ENCODE measurements at regions not wholly inside any gene's neighbourhood (a gene's known extent, or its start where the extent isn't known, plus 50 kb on each side); places are given as distances from the start of the nearest gene placed in this dataset.
"Not testable (repeated sequence)": the region's sequence is repeated elsewhere in the genome, so short reads cannot be mapped to it uniquely, and the experiment has no call there.

DNA sequence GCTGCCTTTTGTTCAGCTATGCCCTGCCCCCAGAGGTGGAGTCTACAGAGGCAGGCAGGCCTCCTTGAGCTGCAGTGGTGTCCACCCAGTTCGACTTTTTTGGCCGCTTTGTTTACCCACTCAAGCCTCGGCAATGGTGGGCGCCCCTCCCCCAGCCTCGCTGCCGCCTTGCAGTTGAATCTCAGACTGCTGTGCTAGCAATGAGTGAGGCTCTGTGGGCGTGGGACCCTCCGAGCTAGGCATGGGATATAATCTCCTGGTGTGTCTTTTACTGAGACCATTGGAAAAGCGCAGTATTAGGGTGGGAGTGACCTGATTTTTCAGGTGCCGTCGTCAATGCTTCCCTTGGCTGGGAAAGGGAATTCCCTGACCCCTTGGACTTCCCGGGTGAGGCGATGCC lies 279.3 kb downstream of the PTH2R start:
- DNase-seq (ENCODE audit: low read depth in 2 of 2), result not testable (repeated sequence)

DNA sequence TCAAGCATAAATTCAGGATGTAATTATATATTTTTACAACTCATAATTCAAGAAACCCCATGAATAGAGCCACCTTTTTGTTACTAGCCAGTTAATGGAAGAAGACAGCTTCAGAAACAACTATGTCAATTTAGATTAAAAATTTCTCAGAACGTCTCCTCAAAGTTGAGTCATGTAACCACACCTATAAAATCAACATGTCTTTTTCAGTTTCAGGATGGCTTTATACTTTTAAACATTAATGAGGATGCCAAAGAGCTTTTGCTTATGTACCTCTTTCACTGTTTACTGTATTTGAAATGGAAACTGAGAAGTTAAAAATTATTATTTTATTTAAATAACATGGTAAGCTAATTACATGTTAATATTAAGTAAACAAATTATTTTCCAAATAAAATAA lies 280.1 kb downstream of the PTH2R start:
- no peak for DNase-seq (ENCODE audit: low read depth in 2 of 2)

DNA sequence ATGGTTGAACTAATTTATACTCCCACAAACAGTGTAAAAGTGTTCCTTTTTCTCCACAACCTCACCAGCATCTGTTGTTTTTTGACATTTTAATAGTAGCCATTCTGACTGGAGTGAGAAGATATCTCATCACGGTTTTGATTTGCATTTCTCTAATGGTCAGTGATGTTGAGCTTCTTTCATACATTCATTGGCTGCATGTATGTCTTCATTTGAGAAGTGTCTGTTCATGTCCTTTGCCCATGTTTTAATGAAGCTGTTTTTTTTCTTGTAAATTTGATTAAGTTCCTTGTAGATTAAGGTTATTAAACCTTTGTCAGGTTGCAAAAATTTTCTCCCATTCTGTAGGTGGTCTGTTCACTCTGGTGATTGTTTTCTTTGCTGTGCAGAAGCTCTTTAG lies 281.1 kb downstream of the PTH2R start:
- not testable (repeated sequence) for DNase-seq (ENCODE audit: low read depth in 2 of 2)

DNA sequence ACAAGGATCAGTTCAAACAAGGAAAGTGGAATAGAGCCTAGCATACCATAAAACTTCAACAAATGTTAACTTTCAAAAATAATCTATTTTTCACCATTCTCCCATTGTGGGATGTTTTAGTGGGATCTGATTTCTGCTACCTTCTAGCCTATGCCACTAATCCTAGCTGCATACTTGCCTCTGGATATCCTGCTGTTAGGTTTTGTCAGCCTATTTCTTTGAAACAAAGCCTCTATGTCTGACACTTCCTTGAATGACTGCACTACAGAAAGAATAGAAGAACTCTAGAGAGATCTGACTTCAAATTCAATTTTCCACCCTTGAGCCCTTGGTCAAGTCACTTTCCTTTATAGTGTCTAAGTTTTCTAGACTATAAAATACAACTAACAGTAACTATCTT lies 291.5 kb downstream of the PTH2R start:
- no peak for DNase-seq (ENCODE audit: low read depth in 2 of 2)

DNA sequence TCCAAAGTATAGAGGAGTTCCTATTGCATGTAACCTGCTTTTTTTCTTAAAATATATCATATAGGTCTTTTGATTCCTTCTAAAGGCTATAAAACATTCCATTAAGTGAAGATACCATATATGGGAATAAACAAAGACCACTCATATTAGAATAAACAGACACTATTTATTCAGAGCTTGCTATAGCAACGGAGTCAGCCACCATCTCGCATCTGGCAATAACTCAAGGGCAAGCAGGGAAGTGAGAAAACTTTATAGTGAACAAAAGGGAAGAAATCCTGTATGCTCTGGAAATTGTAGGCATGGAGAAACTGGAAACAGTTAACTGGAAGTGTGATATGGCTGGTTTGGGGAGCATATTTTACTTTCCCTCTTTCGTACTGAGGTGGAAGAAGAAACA lies 301.9 kb downstream of the PTH2R start:
- DNase-seq (ENCODE audit: low read depth in 2 of 2), result no peak

DNA sequence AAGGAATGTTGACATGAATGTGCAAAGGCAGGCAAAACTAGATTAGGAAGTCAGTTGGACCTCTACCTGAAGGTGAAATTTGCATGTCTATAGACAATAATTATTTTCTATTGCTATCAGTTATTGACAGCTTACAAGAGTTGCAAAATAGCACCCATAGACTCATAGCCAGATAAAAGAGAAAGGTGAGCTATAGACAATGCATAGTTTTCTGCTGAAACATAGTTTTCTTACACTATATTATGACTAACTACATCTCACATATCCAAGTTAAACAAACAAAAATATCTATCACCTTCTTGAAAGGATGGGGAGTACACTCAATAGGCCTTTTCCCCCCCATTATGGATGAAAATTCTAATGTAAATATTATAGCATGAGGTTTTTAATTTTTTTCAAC lies 305.0 kb downstream of the PTH2R start:
- no peak for DNase-seq (ENCODE audit: low read depth in 2 of 2)

DNA sequence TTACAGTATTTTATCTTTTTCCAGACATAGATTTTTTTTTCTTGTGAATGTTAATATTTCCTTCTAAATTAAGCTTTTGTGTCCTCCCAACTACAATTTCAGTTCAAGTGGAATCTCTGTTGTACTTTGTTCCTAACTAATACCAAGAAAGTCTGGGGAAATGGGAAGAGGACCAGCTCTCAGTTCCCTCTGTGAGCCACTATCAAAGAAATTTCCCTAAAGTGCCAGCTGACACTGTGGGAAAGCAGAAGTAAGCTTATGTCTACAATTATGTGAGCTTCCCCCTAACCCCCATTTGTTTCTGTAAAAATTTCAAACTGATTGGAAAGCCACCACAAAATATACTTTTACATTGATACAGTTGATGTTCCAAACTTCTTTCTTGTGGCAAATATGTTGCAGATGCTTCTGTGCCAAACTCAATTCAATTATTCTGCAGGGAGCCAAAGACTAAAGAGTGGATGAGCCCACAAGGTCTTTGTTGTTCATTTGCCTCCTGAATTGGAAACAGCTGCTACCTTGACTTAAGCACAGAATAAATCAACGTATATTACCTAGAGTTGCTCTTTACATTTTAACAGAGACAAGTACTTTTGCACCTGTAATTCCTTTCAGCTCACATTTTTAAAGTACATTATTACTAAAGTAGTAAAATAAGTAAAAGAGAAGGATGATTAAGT lies 306.6 kb downstream of the PTH2R start:
- no peak for DNase-seq (ENCODE audit: low read depth in 2 of 2)

DNA sequence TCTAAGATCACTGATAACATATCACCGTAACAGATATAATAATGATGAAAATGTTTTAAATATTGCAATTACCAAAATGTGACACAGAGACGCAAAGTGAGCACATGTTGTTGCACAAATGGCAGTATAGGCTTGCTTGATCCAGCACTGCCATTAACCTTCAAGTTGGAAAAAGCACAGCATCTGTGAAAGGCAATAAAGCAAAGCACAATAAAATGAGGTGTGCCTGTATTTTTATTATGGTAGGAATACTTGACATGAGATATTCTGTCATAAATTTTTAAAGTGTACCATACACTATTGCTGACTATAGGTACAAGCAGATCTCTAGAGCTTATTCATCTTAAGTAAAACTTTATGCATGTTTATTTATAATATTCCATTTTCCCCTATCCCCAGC lies 312.2 kb downstream of the PTH2R start:
- DNase-seq (ENCODE audit: low read depth in 2 of 2), result no peak

DNA sequence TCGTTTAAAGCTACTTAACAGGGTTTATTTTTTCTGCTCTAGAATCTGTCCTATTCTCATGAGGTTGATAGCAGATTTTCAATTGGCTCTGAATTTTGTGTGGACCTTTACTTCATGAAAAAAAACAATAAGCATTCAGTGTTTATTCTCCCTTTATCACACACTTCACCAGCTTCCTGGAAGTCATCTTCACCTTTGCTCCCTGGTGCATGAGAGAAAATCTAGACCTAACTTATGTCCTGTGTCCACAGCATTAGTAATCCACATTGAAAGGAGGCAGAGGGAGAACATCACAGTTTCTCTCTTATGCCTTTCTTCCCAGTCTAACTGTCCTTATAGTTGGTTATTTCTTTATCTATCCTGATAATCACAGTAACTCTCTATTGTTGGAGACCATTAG lies 316.1 kb downstream of the PTH2R start:
- DNase-seq (ENCODE audit: low read depth in 2 of 2), result no peak

DNA sequence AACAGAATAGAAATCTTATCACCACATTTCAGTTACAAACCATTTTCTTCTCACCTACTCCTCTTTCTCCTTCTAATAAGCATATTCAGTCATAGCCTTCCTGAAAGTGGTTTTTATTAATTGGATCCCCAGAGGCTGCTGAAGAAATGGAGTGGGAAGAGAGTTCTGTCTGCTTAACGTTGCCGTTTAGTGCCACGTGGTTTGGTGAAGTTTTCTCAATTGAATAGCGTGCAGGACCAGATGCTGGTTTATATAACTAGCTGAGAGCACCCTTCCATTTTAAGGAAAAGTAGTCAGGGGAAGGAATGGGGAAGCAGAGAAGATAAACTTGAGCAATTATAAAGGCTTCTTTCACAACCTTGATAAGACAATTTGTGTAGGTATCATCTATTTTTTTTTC lies 318.7 kb downstream of the PTH2R start:
- DNase-seq (ENCODE audit: low read depth in 2 of 2), result no peak

DNA sequence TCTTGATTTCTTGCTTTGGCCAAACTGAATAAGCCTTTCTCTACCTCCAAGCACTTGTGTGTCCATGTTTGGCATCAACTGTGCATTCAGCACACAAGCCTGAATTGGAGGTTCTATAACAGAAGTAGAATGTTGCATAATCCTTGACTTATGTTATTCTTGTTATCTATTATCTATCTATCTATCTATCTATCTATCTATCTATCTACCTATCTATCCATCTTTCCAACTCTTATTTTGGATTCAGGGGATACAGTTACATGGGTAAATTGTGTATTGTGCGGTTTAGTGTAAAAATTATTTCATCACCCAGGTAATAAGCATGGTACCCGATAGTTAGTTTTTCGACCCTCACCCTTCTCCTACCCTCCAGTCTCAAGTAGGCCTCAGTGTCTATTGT lies 319.6 kb downstream of the PTH2R start:
- DNase-seq (ENCODE audit: low read depth in 2 of 2), result no peak

DNA sequence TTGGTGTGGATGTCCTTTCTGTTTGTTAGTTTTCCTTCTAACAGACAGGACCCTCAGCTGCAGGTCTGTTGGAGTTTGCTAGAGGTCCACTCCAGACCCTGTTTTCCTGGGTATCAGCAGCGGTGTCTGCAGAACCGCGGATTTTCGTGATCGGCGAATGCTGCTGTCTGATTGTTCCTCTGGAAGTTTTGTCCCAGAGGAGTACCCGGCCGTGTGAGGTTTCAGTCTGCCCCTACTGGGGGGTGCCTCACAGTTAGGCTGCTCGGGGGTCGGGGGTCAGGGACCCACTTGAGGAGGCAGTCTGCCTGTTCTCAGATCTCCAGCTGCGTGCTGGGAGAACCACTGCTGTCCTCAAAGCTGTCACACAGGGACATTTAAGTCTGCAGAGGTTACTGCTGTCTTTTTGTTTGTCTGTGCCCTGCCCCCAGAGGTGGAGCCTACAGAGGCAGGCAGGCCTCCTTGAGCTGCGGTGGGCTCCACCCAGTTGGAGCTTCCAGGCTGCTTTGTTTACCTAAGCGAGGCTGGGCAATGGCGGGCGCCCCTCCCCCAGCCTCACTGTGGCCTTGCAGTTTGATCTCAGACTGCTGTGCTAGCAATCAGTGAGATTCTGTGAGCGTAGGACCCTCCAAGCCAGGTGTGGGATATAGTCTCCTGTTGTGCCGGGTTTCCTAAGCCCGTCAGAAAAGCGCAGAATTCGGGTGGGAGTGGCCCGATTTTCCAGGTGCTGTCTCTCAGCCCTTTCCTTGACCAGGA lies 345.2 kb downstream of the PTH2R start:
- DNase-seq (ENCODE audit: low read depth in 2 of 2), result not testable (repeated sequence)

DNA sequence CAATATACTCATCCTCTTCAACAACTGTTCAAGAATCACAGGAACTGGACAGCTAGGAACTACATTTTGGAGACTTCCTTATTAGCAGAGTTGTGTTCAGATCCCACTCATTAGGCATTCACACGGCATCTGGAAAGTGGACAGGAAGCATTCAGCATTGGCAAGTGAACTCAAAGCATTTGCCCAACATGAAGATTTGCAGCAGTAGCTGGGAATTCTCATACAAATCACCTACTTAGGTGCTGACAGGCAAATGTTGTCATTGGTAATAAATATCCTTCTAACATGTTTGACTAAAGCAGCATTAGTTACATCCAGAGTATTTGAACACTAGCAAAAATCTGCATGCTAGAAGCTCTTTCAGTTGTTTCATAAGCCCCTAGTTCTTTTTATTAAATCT lies 350.8 kb downstream of the PTH2R start:
- no peak for DNase-seq (ENCODE audit: low read depth in 2 of 2)

DNA sequence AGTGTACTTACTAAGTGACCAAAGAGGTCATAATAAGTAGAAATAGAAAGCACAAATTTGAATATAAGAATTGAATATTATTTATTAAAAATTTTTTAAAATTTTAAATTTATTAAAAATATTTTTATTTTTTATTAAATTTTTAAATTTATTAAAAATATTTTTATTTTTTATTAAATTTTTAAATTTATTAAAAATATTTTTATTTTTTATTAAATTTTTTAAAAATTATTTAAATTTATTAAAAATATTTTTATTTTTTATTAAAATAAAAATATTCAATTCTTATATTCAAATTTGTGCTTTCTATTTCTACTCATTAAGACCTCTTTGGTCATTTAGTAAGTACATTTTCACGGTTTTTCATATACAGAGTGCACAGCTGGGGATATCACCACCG lies 366.5 kb downstream of the PTH2R start:
- DNase-seq (ENCODE audit: low read depth in 2 of 2), result not testable (repeated sequence)

DNA sequence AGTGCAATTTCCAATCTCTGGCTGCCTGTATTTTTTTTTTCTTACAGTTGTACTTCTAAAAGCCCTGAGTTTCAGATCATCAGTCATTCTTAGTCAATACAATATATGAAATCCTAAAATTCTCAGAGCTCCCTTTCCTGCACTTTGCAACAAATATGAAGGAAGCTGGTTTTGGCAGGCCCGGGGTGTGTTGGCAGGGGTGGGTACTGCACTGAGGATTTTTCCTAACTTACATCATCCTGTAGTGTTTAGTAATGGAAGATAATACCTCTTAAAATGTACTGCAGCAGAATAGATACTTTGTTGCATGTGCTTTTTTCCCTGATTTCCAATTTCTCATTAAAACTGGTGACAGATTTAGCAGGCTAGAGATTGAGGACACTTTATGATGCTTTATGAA lies 374.6 kb downstream of the PTH2R start:
- DNase-seq (ENCODE audit: low read depth in 2 of 2), result no peak

DNA sequence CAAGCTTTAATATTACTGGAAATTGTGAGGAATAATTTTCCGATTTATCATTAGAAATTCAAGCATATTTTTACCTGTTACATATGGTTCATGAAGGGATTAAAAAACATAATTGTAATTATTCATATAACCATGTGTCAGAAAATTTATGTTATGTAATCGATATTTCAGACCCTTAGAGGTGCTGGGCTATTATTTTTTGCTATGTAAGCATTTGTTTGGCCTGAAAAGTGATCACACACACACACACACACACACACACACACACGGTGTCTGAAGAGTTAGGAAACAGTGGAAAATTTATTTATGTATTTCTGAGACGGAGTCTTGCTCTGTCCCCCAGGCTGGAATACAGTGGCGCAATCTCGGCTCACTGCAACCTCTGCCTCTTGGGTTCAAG lies 375.5 kb downstream of the PTH2R start:
- no peak for DNase-seq (ENCODE audit: low read depth in 2 of 2)

DNA sequence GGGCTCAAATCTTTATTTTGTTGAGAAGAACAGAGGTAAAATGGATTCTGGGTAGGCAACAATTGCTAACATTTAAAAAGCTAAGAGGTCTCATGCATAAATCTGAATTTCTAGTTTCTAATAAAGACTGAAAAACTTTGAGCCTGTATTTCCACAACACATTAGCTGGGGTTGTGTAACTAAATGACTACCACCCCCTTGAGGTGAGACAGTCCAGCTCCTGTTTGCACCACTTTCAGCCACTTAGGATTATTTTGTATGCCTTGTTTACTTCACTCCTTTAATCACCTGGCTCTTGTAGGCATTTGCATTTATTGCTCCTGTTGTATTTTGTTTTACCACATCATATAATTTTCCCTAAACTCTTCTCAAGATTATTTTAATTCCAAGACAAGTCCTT lies 376.6 kb downstream of the PTH2R start:
- DNase-seq (ENCODE audit: low read depth in 2 of 2), result no peak

DNA sequence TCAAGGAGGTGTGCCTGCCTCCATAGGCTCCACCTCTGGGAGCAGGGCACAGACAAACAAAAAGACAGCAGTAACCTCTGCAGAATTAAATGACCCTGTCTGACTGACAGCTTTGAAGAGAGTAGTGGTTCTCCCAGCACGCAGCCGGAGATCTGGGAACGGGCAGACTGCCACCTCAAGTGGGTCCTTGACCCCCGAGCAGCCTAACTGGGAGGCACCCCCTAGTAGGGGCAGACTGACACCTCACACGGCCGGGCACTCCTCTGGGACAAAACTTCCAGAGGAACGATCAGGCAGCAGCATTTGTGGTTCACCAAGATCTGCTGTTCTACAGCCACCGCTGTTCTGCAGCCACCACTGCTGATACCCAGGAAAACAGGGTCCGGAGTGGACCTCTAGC lies 378.2 kb downstream of the PTH2R start:
- DNase-seq (ENCODE audit: low read depth in 2 of 2), result not testable (repeated sequence)

DNA sequence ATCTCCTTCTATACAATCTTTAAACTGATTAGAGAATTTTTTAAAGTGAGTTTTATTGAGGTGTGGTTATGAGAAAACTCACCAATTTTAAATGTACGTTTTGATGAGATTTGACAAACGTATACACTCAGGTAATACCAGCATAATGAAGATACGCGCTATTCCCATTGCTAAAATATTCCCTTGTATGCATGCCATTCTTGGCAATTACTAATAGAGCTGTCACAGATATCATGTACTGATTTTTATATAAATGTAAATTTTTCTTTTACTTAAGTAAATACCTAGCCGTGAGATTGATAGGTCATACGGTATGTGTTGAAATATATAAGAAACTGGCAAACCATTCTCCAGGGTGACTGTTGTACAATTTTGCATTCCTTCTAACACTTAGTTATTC lies 384.7 kb downstream of the PTH2R start:
- no peak for DNase-seq (ENCODE audit: low read depth in 2 of 2)

DNA sequence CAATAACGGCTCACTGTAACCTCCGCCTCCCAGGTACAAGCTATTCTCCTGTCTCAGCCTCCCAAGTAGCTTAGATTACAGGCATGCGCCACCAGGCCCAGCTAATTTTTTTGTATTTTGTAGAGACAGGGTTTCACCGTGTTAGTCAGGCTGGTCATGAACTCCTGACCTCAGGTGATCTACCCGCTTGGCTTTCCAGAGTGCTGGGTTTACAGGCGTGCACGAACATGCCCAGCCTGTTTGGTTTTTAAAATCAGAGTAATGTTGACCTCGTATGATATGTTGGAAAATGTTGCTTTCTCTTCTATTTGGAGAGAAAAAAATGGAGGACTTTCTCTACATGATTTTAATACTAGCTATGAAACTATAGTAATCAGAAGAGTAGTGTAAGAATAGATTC lies 386.2 kb downstream of the PTH2R start:
- no peak for DNase-seq (ENCODE audit: low read depth in 2 of 2)

DNA sequence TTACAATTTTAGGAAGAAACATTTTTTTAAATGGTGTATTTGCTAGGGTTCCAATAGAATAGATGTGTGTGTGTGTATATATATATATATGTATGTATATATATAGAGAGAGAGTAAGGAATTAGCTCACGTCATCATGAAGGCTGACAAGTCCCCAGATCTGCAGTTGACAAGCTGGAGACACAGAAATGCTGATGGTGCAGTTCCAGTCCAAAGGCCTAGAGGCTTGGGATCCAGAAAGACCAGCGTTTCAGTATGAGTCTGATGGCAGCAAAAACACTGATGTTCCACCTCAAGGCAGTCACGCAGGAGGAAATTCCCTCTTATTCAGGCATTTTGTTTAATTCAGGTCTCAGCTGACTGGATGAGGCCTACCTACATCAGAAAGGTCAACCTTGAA lies 386.8 kb downstream of the PTH2R start:
- no peak for DNase-seq (ENCODE audit: low read depth in 2 of 2)

DNA sequence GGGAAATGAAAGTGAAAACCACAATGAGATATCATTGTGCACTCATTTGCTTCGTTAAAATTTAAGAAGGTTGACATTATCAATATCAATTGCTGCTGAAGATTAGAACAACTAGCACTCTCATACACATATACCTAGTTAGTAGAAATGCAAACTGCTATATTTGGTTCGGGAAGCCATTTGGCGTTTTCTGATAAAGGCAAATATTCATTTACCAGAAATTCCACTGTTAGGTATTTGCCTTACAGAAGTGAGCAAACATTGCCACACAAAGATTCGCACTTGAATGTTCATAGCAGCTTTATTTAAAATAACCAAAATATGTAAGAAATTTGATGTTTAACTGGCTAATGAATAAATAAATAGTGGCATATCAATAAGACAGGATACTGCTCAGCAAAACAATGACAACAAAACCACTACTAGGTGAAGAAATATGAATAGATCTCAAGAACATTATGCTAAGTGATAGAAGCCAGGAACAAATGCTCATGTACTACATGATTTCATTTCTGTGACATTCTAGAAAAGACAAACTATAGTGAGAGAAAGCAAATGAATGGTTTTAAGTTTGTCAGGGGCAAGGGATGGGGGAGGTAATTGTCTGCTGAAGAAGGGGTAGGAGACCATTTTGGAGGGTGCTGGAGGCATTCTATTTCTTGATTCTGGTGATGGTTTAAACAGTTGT lies 387.8 kb downstream of the PTH2R start:
- no peak for DNase-seq (ENCODE audit: low read depth in 2 of 2)

DNA sequence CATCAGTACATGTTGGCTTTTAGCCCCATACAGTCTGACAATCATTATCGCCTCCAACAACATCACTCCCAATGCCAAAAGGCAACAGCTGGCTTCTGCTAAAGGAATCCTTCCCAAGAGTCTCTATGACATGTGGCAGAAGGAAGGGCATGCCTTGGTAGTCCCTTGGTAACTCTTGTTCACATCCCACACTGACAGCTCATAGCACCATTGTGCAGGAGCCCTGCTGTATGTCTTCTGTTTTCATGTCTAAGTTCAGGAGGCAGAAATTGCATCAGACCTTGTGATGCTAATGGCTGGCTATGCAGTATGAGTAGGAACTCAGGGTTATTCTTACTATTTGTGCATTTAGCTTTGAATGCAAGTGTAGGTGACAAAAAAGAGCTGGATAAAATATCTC lies 392.1 kb downstream of the PTH2R start:
- no peak for DNase-seq (ENCODE audit: low read depth in 2 of 2)

All from stimulated activated CD4-positive, alpha-beta T cell treated with anti-CD3 and anti-CD28 coated beads, Interleukin-4, amount 100 ng/mL, for 48 hours (primary cell).